H1 (cell line): ENCODE measurements at regions not wholly inside any gene's neighbourhood (a gene's known extent, or its start where the extent isn't known, plus 50 kb on each side); places are given as distances from the start of the nearest gene placed in this dataset.
A peak's percentile ranks its signal among the peaks of the same experiment; 100 is the strongest.

Experiments used
- CTCF ChIA-PET: fragments of 300-600 bp; sonication (Branson Sonifier 250); formaldehyde crosslinking; loops from one replicate; lab custom pipeline; 2021; ENCODE audit not compliant: partially characterized antibody; lab: Charles Lee
- POLR2A ChIA-PET: fragments of 300-600 bp; sonication (Branson Sonifier 250); formaldehyde crosslinking; loops from one replicate; lab custom pipeline; 2021; ENCODE audit warnings: inconsistent platforms; ENCODE audit not compliant: partially characterized antibody; lab: Charles Lee
- DNase-seq, 2 experiments: peaks; one replicate each; pipeline versions ENCODE4 v3.0.0 to v3.0.0-alpha.2; 2010 to 2022; ENCODE audit warnings: low spot score in 2 of 2, low read depth in 1 of 2, mixed read lengths in 1 of 2
- FAIRE-seq: peaks from 2 replicates; lab custom pipeline; 2011; peaks lifted over from hg19 to GRCh38; lab: Jason Lieb, UNC
- H2AFZ ChIP-seq: 2 replicates; pipeline ENCODE4 v1.8.1; 2012; ENCODE audit warnings: low read length, inconsistent platforms
- H2AK5ac ChIP-seq: 2 replicates; pipeline ENCODE4 v1.6.1; 2013; ENCODE audit warnings: low read depth, low read length
- H2BK120ac ChIP-seq: replicated peaks from 2 replicates; pipeline ENCODE3; 2013; ENCODE audit warnings: low read depth, low read length, inconsistent platforms
- H2BK12ac ChIP-seq: 2 replicates; pipeline ENCODE4 v1.6.1; 2013; ENCODE audit warnings: low read depth, low read length
- H2BK15ac ChIP-seq: 2 replicates; pipeline ENCODE4 v1.6.1; 2013; ENCODE audit warnings: low read length
- H2BK20ac ChIP-seq: 2 replicates; pipeline ENCODE4 v1.6.1; 2013; ENCODE audit warnings: low read length
- H2BK5ac ChIP-seq: 2 replicates; pipeline ENCODE4 v1.6.1; 2013; ENCODE audit warnings: low read depth, low read length
- H3K14ac ChIP-seq: 2 replicates; pipeline ENCODE4 v1.6.1; 2013; ENCODE audit warnings: inconsistent platforms; ENCODE audit not compliant: insufficient read length
- H3K18ac ChIP-seq: 2 replicates; pipeline ENCODE4 v1.6.1; 2013; ENCODE audit warnings: low read length; ENCODE audit errors: extremely low read depth
- H3K23ac ChIP-seq: 2 replicates; pipeline ENCODE4 v1.6.1; 2013; ENCODE audit warnings: inconsistent platforms; ENCODE audit not compliant: insufficient read length
- H3K23me2 ChIP-seq: 2 replicates; pipeline ENCODE4 v1.6.1; 2013; ENCODE audit warnings: low read depth, low read length
- H3K27ac ChIP-seq: 2 replicates; pipeline ENCODE4 v1.6.1; 2011; ENCODE audit warnings: low read depth, low read length, inconsistent platforms
- H3K27me3 ChIP-seq, 4 experiments: replicated peaks in 1 of 4; 1 replicate in 1 of 4; 2 replicates in 3 of 4; pipeline versions ENCODE4 v1.6.1 to v1.8.1; 2011 to 2013; ENCODE audit warnings: low read length in 3 of 4, mild to moderate bottlenecking in 3 of 4, inconsistent platforms in 2 of 4, mixed read lengths in 2 of 4, moderate library complexity in 1 of 4; ENCODE audit not compliant: control insufficient read depth in 3 of 4, insufficient read depth in 3 of 4; ENCODE audit errors: extremely low read depth in 1 of 4
- H3K36me3 ChIP-seq, 4 experiments: 2 replicates each; pipeline versions ENCODE4 v1.6.1 to v1.8.1; 2011 to 2013; ENCODE audit warnings: mild to moderate bottlenecking in 4 of 4, low read length in 3 of 4, moderate library complexity in 2 of 4, control low read depth in 1 of 4, inconsistent platforms in 1 of 4; ENCODE audit not compliant: insufficient read depth in 4 of 4, control insufficient read depth in 2 of 4
- H3K4ac ChIP-seq: replicated peaks from 2 replicates; pipeline ENCODE3; 2013; ENCODE audit warnings: low read length, low read depth, mixed read lengths, inconsistent platforms; ENCODE audit not compliant: insufficient read length
- H3K4me1 ChIP-seq, 4 experiments: replicated peaks in 1 of 4; 1 replicate in 1 of 4; 2 replicates in 3 of 4; pipeline versions ENCODE4 v1.6.1 to v1.8.1; 2011 to 2013; ENCODE audit warnings: low read length in 3 of 4, inconsistent platforms in 2 of 4, mixed read lengths in 1 of 4; ENCODE audit not compliant: insufficient read depth in 4 of 4, control insufficient read depth in 3 of 4
- H3K4me2 ChIP-seq, 2 experiments: 2 replicates each; pipeline versions ENCODE4 v1.6.1 to v1.8.1; 2011 to 2013; ENCODE audit warnings: low read depth in 2 of 2, low read length in 2 of 2, control low read depth in 1 of 2, inconsistent platforms in 1 of 2, mild to moderate bottlenecking in 1 of 2; ENCODE audit not compliant: insufficient read depth in 1 of 2
- H3K4me3 ChIP-seq, 4 experiments: fragments of 200-600, 300-600 bp in 1 of 4; sonication (generic), shearing (Covaris generic), sonication (Bioruptor Twin) in 1 of 4; 2 replicates each; pipeline versions ENCODE4 v1.5.1 to v1.8.1; 2011 to 2016; ENCODE audit warnings: low read length in 4 of 4, low read depth in 3 of 4, control low read depth in 2 of 4, inconsistent platforms in 2 of 4, mild to moderate bottlenecking in 2 of 4, mixed read lengths in 1 of 4, moderate library complexity in 1 of 4; ENCODE audit not compliant: insufficient read depth in 2 of 4; ENCODE audit errors: extremely low read depth in 1 of 4
- H3K56ac ChIP-seq: replicated peaks from 2 replicates; pipeline ENCODE3; 2013; ENCODE audit warnings: low read depth, mild to moderate bottlenecking, mixed read lengths, low read length, inconsistent platforms; ENCODE audit not compliant: insufficient read length
- H3K79me1 ChIP-seq: 2 replicates; pipeline ENCODE4 v1.6.1; 2013; ENCODE audit warnings: low read depth, low read length, control low read depth
- H3K79me2 ChIP-seq, 2 experiments: 2 replicates each; pipeline versions ENCODE4 v1.6.1 to v1.8.1; 2012 to 2013; ENCODE audit warnings: low read length in 2 of 2, mild to moderate bottlenecking in 2 of 2, inconsistent platforms in 1 of 2; ENCODE audit not compliant: insufficient read depth in 2 of 2, control insufficient read depth in 1 of 2
- H3K9ac ChIP-seq, 4 experiments: replicated peaks in 1 of 4; 1 replicate in 1 of 4; 2 replicates in 3 of 4; pipeline versions ENCODE4 v1.6.1 to v1.8.1; 2011 to 2013; ENCODE audit warnings: low read depth in 3 of 4, low read length in 3 of 4, control low read depth in 2 of 4, mild to moderate bottlenecking in 2 of 4, moderate library complexity in 2 of 4, inconsistent platforms in 1 of 4; ENCODE audit errors: extremely low read depth in 1 of 4
- H3K9me3 ChIP-seq, 2 experiments: 2 replicates each; pipeline versions ENCODE4 v1.6.1 to v1.8.1; 2012 to 2013; ENCODE audit warnings: mild to moderate bottlenecking in 2 of 2, moderate library complexity in 2 of 2, control low read depth in 1 of 2, inconsistent platforms in 1 of 2, low read depth in 1 of 2, low read length in 1 of 2, mixed read lengths in 1 of 2; ENCODE audit not compliant: insufficient read depth in 2 of 2
- H4K20me1 ChIP-seq, 2 experiments: replicated peaks in 1 of 2; 2 replicates each; pipeline versions ENCODE3 to v1.8.1; 2011 to 2013; ENCODE audit warnings: inconsistent platforms in 2 of 2, low read length in 2 of 2, mild to moderate bottlenecking in 1 of 2; ENCODE audit not compliant: insufficient read depth in 2 of 2, control insufficient read depth in 1 of 2
- H4K5ac ChIP-seq: 2 replicates; pipeline ENCODE4 v1.6.1; 2013; ENCODE audit warnings: low read length, low read depth, mixed read lengths, inconsistent platforms; ENCODE audit not compliant: insufficient read length
- H4K8ac ChIP-seq: 2 replicates; pipeline ENCODE4 v1.8.0; 2013; ENCODE audit warnings: mild to moderate bottlenecking, moderate library complexity, low read length, inconsistent platforms; ENCODE audit not compliant: insufficient read depth; ENCODE audit errors: extremely low read depth
- H4K91ac ChIP-seq: replicated peaks from 2 replicates; pipeline ENCODE3; 2013; ENCODE audit warnings: low read length, mixed read lengths, inconsistent platforms; ENCODE audit not compliant: insufficient read length
- SP1 ChIP-seq: IDR thresholded peaks from 2 replicates; pipeline ENCODE4 v1.6.1; 2011; ENCODE audit warnings: low read depth, low read length
- TAF7 ChIP-seq: optimal IDR thresholded peaks from 2 replicates; pipeline ENCODE3; 2011; ENCODE audit warnings: low read depth, mild to moderate bottlenecking, inconsistent platforms, low read length, moderate library complexity, borderline replicate concordance
- TBP ChIP-seq: IDR thresholded peaks from 2 replicates; pipeline ENCODE4 v1.6.1; 2011; ENCODE audit warnings: low read depth, low read length, improper control_type of control experiment
- WGBS, 2 experiments: shearing (Covaris generic) in 1 of 2; methylation state at CpG; one replicate each; pipeline versions ENCODE4 v1.1.6 to v1.1.7; 2013 to 2015; ENCODE audit warnings: low lambda C conversion rate in 2 of 2, mixed read lengths in 2 of 2, inconsistent platforms in 1 of 2, low coverage in 1 of 2, missing lambda C conversion rate in 1 of 2; ENCODE audit not compliant: insufficient replicate concordance in 2 of 2, insufficient coverage in 1 of 2, insufficient read length in 1 of 2; ENCODE audit errors: extremely low coverage in 1 of 2, missing lambda C conversion rate in 1 of 2; 5-methylcytosine and 5-hydroxymethylcytosine counted together

- no peak overlapping the region for H2BK20ac ChIP-seq
- no peak overlapping the region for H3K23ac ChIP-seq
- CTCF ChIA-PET: interaction anchor here (1.3 kb wide), 1 partner anchor 12 kb away, joined by 5 read pairs; no protein-coding TSS in a partner anchor
- H3K18ac ChIP-seq: no peak overlapping the region
- H3K27ac ChIP-seq: no peak overlapping the region
- no peak overlapping the region for H2BK15ac ChIP-seq
- no peak overlapping the region for H3K14ac ChIP-seq
- H3K4me2 ChIP-seq: no peak overlapping the region
- H3K27me3 ChIP-seq: no peaks in the 10 kb centered on the region
- DNase-seq (peak in 1 of 2 experiments; percentile 7), FAIRE-seq (no peak)
- no peaks in the 10 kb centered on the region for H4K20me1 ChIP-seq
- H4K8ac ChIP-seq: no peak overlapping the region
- H2BK12ac ChIP-seq: no peak overlapping the region
- H3K36me3 ChIP-seq: no peaks in the 10 kb centered on the region
- no peak overlapping the region for H2BK120ac ChIP-seq
- POLR2A ChIA-PET: no interaction called here
- H4K5ac ChIP-seq: no peak overlapping the region
- no peak overlapping the region for H2BK5ac ChIP-seq
- 74% methylated on average over 4 of the region's 4 CpGs; no CpG with 5 or more reads in 1 of the 2 experiments for WGBS, 2 experiments
- H3K9ac ChIP-seq: no peak overlapping the region
- no peaks in the 10 kb centered on the region for H3K79me2 ChIP-seq
- H3K4ac ChIP-seq: no peak overlapping the region
- no peak overlapping the region for H2AK5ac ChIP-seq
- H3K4me1 ChIP-seq: no peaks in the 10 kb centered on the region; a peak in 1 of 7 replicates
- H3K23me2 ChIP-seq: no peaks in the 10 kb centered on the region
- H4K91ac ChIP-seq: no peak overlapping the region
- no peak overlapping the region for H3K4me3 ChIP-seq
- no peaks in the 10 kb centered on the region for H3K9me3 ChIP-seq
- no peak overlapping the region for H3K56ac ChIP-seq
- no peaks in the 10 kb centered on the region for H3K79me1 ChIP-seq
- no peak for TF ChIP-seq TAF7
- no peak for TF ChIP-seq SP1
- TF ChIP-seq TBP: no peak
- no peak overlapping the region for H2AFZ ChIP-seq
Observed at GRCh38 chr10:8193546-8193945, 139.1 kb downstream of the GATA3 start.
